GM21723 (cell line): ENCODE measurements at regions not wholly inside any gene's neighbourhood (a gene's known extent, or its start where the extent isn't known, plus 50 kb on each side); places are given as distances from the start of the nearest gene placed in this dataset.

Source experiments
- ATAC-seq: cut with Tn5 transposase; IDR thresholded peaks from one replicate; pipeline ENCODE4 v1.9.1; 2021; ENCODE audit warnings: mild to moderate bottlenecking, moderate library complexity; ENCODE audit not compliant: unreplicated experiment

GRCh38 chr13:78802912-78803311, 144.0 kb upstream of the OBI1 start:
- no peak for ATAC-seq

GRCh38 chr13:78787190-78787589, 128.2 kb upstream of the OBI1 start:
- no peak for ATAC-seq

GRCh38 chr13:78786459-78786858, 127.5 kb upstream of the OBI1 start:
- no peak for ATAC-seq

- no peak for ATAC-seq
Measured at GRCh38 chr13:78785764-78786163, 126.8 kb upstream of the OBI1 start.

GRCh38 chr13:78784014-78784750, 125.2 kb upstream of the OBI1 start:
- ATAC-seq, result no peak

- ATAC-seq, result no peak
Measured at GRCh38 chr13:78780708-78781107, 121.8 kb upstream of the OBI1 start.

GRCh38 chr13:78779608-78780007, 120.7 kb upstream of the OBI1 start:
- no peak for ATAC-seq

- no peak for ATAC-seq
Measured at GRCh38 chr13:78777976-78778375, 119.0 kb upstream of the OBI1 start.

- ATAC-seq, result no peak
Measured at GRCh38 chr13:78777396-78777795, 118.4 kb upstream of the OBI1 start.

- ATAC-seq, result no peak
Measured at GRCh38 chr13:78772933-78773332, 114.0 kb upstream of the OBI1 start.

GRCh38 chr13:78770601-78771000, 111.6 kb upstream of the OBI1 start:
- no peak for ATAC-seq

GRCh38 chr13:78768950-78769349, 110.0 kb upstream of the OBI1 start:
- no peak for ATAC-seq

GRCh38 chr13:78764665-78765064, 105.7 kb upstream of the OBI1 start:
- no peak for ATAC-seq

- ATAC-seq, result no peak
Measured at GRCh38 chr13:78762825-78763224, 103.9 kb upstream of the OBI1 start.

- no peak for ATAC-seq
Measured at GRCh38 chr13:78759704-78760103, 100.7 kb upstream of the OBI1 start.

- no peak for ATAC-seq
Measured at GRCh38 chr13:78758549-78758948, 99.6 kb upstream of the OBI1 start.

GRCh38 chr13:78753435-78753834, 94.5 kb upstream of the OBI1 start:
- ATAC-seq, result no peak

GRCh38 chr13:78750735-78751134, 91.8 kb upstream of the OBI1 start:
- no peak for ATAC-seq

GRCh38 chr13:78743973-78744372, 85.0 kb upstream of the OBI1 start:
- ATAC-seq, result no peak

- no peak for ATAC-seq
Measured at GRCh38 chr13:78742659-78743058, 83.7 kb upstream of the OBI1 start.

GRCh38 chr13:78736142-78736541, 77.2 kb upstream of the OBI1 start:
- no peak for ATAC-seq

- no peak for ATAC-seq
Measured at GRCh38 chr13:78732445-78733017, 73.6 kb upstream of the OBI1 start.

GRCh38 chr13:78722700-78723099, 63.7 kb upstream of the OBI1 start:
- no peak for ATAC-seq
